ENCODE measurements at regions not wholly inside any gene's neighbourhood (a gene's known extent, or its start where the extent isn't known, plus 50 kb on each side); places are given as distances from the start of the nearest gene placed in this dataset.

- no peak for DNase-seq
- Mint-ChIP-seq H3K27me3 (peaks cover 12% of the 10 kb centered on the region), H3K4me3 (no peak overlapping the region), H3K9me3 (ENCODE audit: insufficient read depth) (no peaks in the 10 kb centered on the region), H3K27ac (no peak overlapping the region), H3K4me1 (no peaks in the 10 kb centered on the region)
- ChIA-PET CTCF (no interaction called here), POLR2A (no interaction called here)
- no peak overlapping the region for H2AFZ ChIP-seq (ENCODE audit: insufficient read depth, low read depth, low read length, poor library complexity, severe bottlenecking)
- 61% methylated on average over 9 of the region's 13 CpGs for WGBS (ENCODE audit: insufficient coverage)
- no peaks in the 10 kb centered on the region for H3K79me2 ChIP-seq (ENCODE audit: control insufficient read depth, insufficient read depth, low read length)
- H3K4me1 ChIP-seq (ENCODE audit: control insufficient read depth in 2 of 2, insufficient read depth in 2 of 2, low read length in 2 of 2) = no peaks in the 10 kb centered on the region
- intact Hi-C loops (cut with micrococcal nuclease) = no loop called here
- no peaks in the 10 kb centered on the region for H4K20me1 ChIP-seq (ENCODE audit: control insufficient read depth, insufficient read depth, low read length, poor library complexity, severe bottlenecking)
- TF ChIP-seq EZH2 (IDR thresholded peaks at IDR 0.05; ENCODE audit: borderline replicate concordance, insufficient read depth, low read depth, low read length, poor library complexity, severe bottlenecking) = no peak
- no peak for TF ChIP-seq CTCF (IDR thresholded peaks at IDR 0.05)
- H3K27ac ChIP-seq (ENCODE audit: low read length in 2 of 2) = no peak overlapping the region
- H3K9ac ChIP-seq (ENCODE audit: low read length) = no peak overlapping the region
- H3K4me2 ChIP-seq (replicated peaks; ENCODE audit: low read depth, low read length, poor library complexity, severe bottlenecking) = no peak overlapping the region
- H3K4me3 ChIP-seq (ENCODE audit: control extremely low read depth in 1 of 5, extremely low read depth in 1 of 5, insufficient read depth in 1 of 5, low read depth in 2 of 5, low read length in 4 of 5) = no peak overlapping the region
- no peaks in the 10 kb centered on the region for H3K27me3 ChIP-seq (replicated peaks in 1 of 4; ENCODE audit: control extremely low read depth in 1 of 4, control insufficient read depth in 3 of 4, insufficient read depth in 4 of 4, low read length in 3 of 4)
- no peak for ATAC-seq (ENCODE audit: low read depth)
- peaks cover 0 to 3% (median 0%) of the 10 kb centered on the region in 3 donors for H3K9me3 ChIP-seq (ENCODE audit: control extremely low read depth in 1 of 3, control insufficient read depth in 2 of 3, insufficient read depth in 1 of 3, low read length in 2 of 3)
- H3K36me3 ChIP-seq (replicated peaks in 1 of 2; ENCODE audit: control extremely low read depth in 1 of 2, control insufficient read depth in 1 of 2, extremely low read depth in 1 of 2, insufficient read depth in 2 of 2, low read length in 1 of 2) = no peaks in the 10 kb centered on the region
Observed at GRCh38 chr1:224852901-224853568, 76.4 kb upstream of the DNAH14 start.

- no peak for TF ChIP-seq EZH2 (IDR thresholded peaks at IDR 0.05; ENCODE audit: borderline replicate concordance, insufficient read depth, low read depth, low read length, poor library complexity, severe bottlenecking)
- no peak for TF ChIP-seq CTCF (IDR thresholded peaks at IDR 0.05)
- Mint-ChIP-seq H3K27me3 (peaks cover 12% of the 10 kb centered on the region), H3K4me3 (no peak overlapping the region), H3K27ac (no peak overlapping the region), H3K4me1 (no peaks in the 10 kb centered on the region), H3K9me3 (ENCODE audit: insufficient read depth) (peaks cover 2% of the 10 kb centered on the region)
- Histone ChIP-seq H3K4me3 (ENCODE audit: control extremely low read depth in 1 of 5, extremely low read depth in 1 of 5, insufficient read depth in 1 of 5, low read depth in 2 of 5, low read length in 4 of 5) (no peak overlapping the region), H3K4me2 (replicated peaks; ENCODE audit: low read depth, low read length, poor library complexity, severe bottlenecking) (no peak overlapping the region), H3K27ac (ENCODE audit: low read length in 2 of 2) (no peak overlapping the region), H3K4me1 (ENCODE audit: control insufficient read depth in 2 of 2, insufficient read depth in 2 of 2, low read length in 2 of 2) (no peaks in the 10 kb centered on the region), H3K36me3 (replicated peaks in 1 of 2; ENCODE audit: control extremely low read depth in 1 of 2, control insufficient read depth in 1 of 2, extremely low read depth in 1 of 2, insufficient read depth in 2 of 2, low read length in 1 of 2) (no peaks in the 10 kb centered on the region), H3K79me2 (ENCODE audit: control insufficient read depth, insufficient read depth, low read length) (no peaks in the 10 kb centered on the region), H4K20me1 (ENCODE audit: control insufficient read depth, insufficient read depth, low read length, poor library complexity, severe bottlenecking) (no peaks in the 10 kb centered on the region), H3K9ac (ENCODE audit: low read length) (no peak overlapping the region), H3K27me3 (replicated peaks in 1 of 4; ENCODE audit: control extremely low read depth in 1 of 4, control insufficient read depth in 3 of 4, insufficient read depth in 4 of 4, low read length in 3 of 4) (no peaks in the 10 kb centered on the region), H3K9me3 (ENCODE audit: control extremely low read depth in 1 of 3, control insufficient read depth in 2 of 3, insufficient read depth in 1 of 3, low read length in 2 of 3) (no peaks in the 10 kb centered on the region), H2AFZ (ENCODE audit: insufficient read depth, low read depth, low read length, poor library complexity, severe bottlenecking) (no peak overlapping the region)
- DNase-seq = no peak
- intact Hi-C loops (cut with micrococcal nuclease) = no loop called here
- no peak for ATAC-seq (ENCODE audit: low read depth)
- ChIA-PET POLR2A (no interaction called here), CTCF (no interaction called here)
- no CpG with 5 or more reads among the region's 2 CpGs for WGBS (ENCODE audit: insufficient coverage)
Observed at GRCh38 chr1:224856973-224857372, 72.5 kb upstream of the DNAH14 start.

All from B cell (primary cell).